OCI-LY1 (cell line): ENCODE measurements at regions not wholly inside any gene's neighbourhood (a gene's known extent, or its start where the extent isn't known, plus 50 kb on each side); places are given as distances from the start of the nearest gene placed in this dataset.

Experiments
- CTCF ChIP-seq: fragments of 200-600 bp; sonication (generic), shearing (Covaris generic); IDR thresholded peaks from 2 replicates; pipeline ENCODE4 v1.5.1; 2017; ENCODE audit warnings: mild to moderate bottlenecking, antibody characterized with exemption, low read length, moderate library complexity, mixed read lengths
- EZH2 ChIP-seq: fragments of 200-600 bp; sonication (generic), shearing (Covaris generic); IDR thresholded peaks from 2 replicates; pipeline ENCODE4 v1.8.0; 2017; ENCODE audit warnings: borderline replicate concordance, mixed run types, mild to moderate bottlenecking, antibody characterized with exemption, low read length, moderate library complexity, mixed read lengths

- TF ChIP-seq CTCF (no peak), EZH2 (no peak)
Measured at GRCh38 chr5:67619636-67620035, 423.0 kb upstream of the CD180 start.
